HEK293 (cell line): ENCODE measurements at regions not wholly inside any gene's neighbourhood (a gene's known extent, or its start where the extent isn't known, plus 50 kb on each side); places are given as distances from the start of the nearest gene placed in this dataset.

Source experiments
- CTCF ChIP-seq: fragments of 450-650 bp; formaldehyde crosslinking; IDR thresholded peaks from 2 replicates; pipeline ENCODE4 v1.5.1; 2016; ENCODE audit warnings: missing biosample characterization, missing genetic modification characterization
- HOXD13 ChIP-seq: sonication (generic); formaldehyde crosslinking; IDR thresholded peaks from 2 replicates; pipeline ENCODE4 v1.8.0; 2022; ENCODE audit warnings: missing genetic modification reagents, borderline replicate concordance
- IKZF3 ChIP-seq: fragments of 450-650 bp; IDR thresholded peaks from 2 replicates; pipeline ENCODE4 v1.5.0; 2018; ENCODE audit warnings: missing biosample characterization, mild to moderate bottlenecking, missing genetic modification characterization, moderate library complexity
- SP2 ChIP-seq: fragments of 450-650 bp; formaldehyde crosslinking; IDR thresholded peaks from 2 replicates; pipeline ENCODE4 v1.5.1; 2016; ENCODE audit warnings: missing biosample characterization, missing genetic modification characterization
- TCF7L2 ChIP-seq: IDR thresholded peaks from 2 replicates; pipeline ENCODE4 v1.6.1; 2011; ENCODE audit warnings: low read depth, mild to moderate bottlenecking, inconsistent platforms, low read length, moderate library complexity, borderline replicate concordance
- ZBTB26 ChIP-seq: fragments of 450-650 bp; formaldehyde crosslinking; optimal IDR thresholded peaks from 2 replicates; pipeline ENCODE3; 2016; ENCODE audit warnings: missing biosample characterization, mild to moderate bottlenecking, missing genetic modification characterization

GRCh38 chr4:180940680-180941079 is 1302.5 kb upstream of the TENM3 start:
- TF ChIP-seq HOXD13 (CRISPR knock-in tag) (no peak), SP2 (tag by site-specific recombination) (no peak), CTCF (no peak), ZBTB26 (tag by site-specific recombination) (no peak), TCF7L2 (no peak), IKZF3 (tag by site-specific recombination) (no peak)
